IMR-90 (cell line): ENCODE measurements at regions not wholly inside any gene's neighbourhood (a gene's known extent, or its start where the extent isn't known, plus 50 kb on each side); places are given as distances from the start of the nearest gene placed in this dataset.

ENCODE experiments used
- ATAC-seq: fragments of 200-7000 bp; cut with Tn5 transposase; 2 replicates; pipeline ENCODE4 v1.9.1; 2020; ENCODE audit warnings: low read depth, mild to moderate bottlenecking, moderate library complexity
- BruUV-seq: library from RNA; stranded (reverse); fragments of 400-500 nt; replicated peaks from 2 replicates; lab custom pipeline; 2021; lab: Mats Ljungman, UMichigan
- CTCF ChIA-PET: fragments of 300-600 bp; formaldehyde crosslinking; extraction: SDS; loops from one replicate; lab custom pipeline; 2021; ENCODE audit warnings: antibody characterized with exemption; lab: Yijun Ruan, JAX
- POLR2A ChIA-PET: fragments of 300-600 bp; sonication (Branson Sonifier 250); formaldehyde crosslinking; loops from one replicate; lab custom pipeline; 2022; ENCODE audit warnings: antibody characterized with exemption; ENCODE audit not compliant: unreplicated experiment; lab: Charles Lee
- DNase-seq: peaks from one replicate; pipeline ENCODE4 v3.0.0; 2013
- H2AFZ ChIP-seq: replicated peaks from 2 replicates; pipeline ENCODE3; 2013; ENCODE audit warnings: low read length, mild to moderate bottlenecking; ENCODE audit not compliant: poor library complexity
- H2AK5ac ChIP-seq: 2 replicates; pipeline ENCODE4 v1.6.1; 2013; ENCODE audit warnings: low read depth, low read length, inconsistent platforms
- H2AK9ac ChIP-seq: replicated peaks from 2 replicates; pipeline ENCODE3; 2013; ENCODE audit warnings: mild to moderate bottlenecking, low read depth, low read length, moderate library complexity; ENCODE audit not compliant: poor library complexity
- H2BK120ac ChIP-seq: 2 replicates; pipeline ENCODE4 v1.6.1; 2013; ENCODE audit warnings: low read depth, low read length, inconsistent platforms
- H2BK15ac ChIP-seq: 3 replicates; pipeline ENCODE4 v1.6.1; 2013; ENCODE audit warnings: low read depth, low read length, inconsistent platforms
- H2BK20ac ChIP-seq: 2 replicates; pipeline ENCODE4 v1.6.1; 2013; ENCODE audit warnings: low read depth, mild to moderate bottlenecking, inconsistent platforms, low read length, moderate library complexity
- H2BK5ac ChIP-seq: 2 replicates; pipeline ENCODE4 v1.6.1; 2013; ENCODE audit warnings: mild to moderate bottlenecking, low read depth, low read length, inconsistent platforms; ENCODE audit not compliant: poor library complexity, severe bottlenecking
- H3K14ac ChIP-seq: replicated peaks from 2 replicates; pipeline ENCODE4 v1.6.1; 2013; ENCODE audit warnings: low read depth, low read length, inconsistent platforms
- H3K18ac ChIP-seq: 2 replicates; pipeline ENCODE4 v1.6.1; 2013; ENCODE audit warnings: low read depth, low read length, control low read depth
- H3K23ac ChIP-seq: 2 replicates; pipeline ENCODE4 v1.6.1; 2013; ENCODE audit warnings: low read depth, low read length, inconsistent platforms
- H3K27ac ChIP-seq: 2 replicates; pipeline ENCODE4 v1.5.1; 2013; ENCODE audit warnings: mild to moderate bottlenecking, control low read depth, low read length; ENCODE audit not compliant: insufficient read depth
- H3K27me3 ChIP-seq: 2 replicates; pipeline ENCODE4 v1.6.1; 2013; ENCODE audit warnings: low read length; ENCODE audit not compliant: control insufficient read depth, insufficient read depth
- H3K36me3 ChIP-seq: 2 replicates; pipeline ENCODE4 v1.6.1; 2013; ENCODE audit warnings: low read length, mixed read lengths; ENCODE audit not compliant: control insufficient read depth, insufficient read depth
- H3K4ac ChIP-seq: 2 replicates; pipeline ENCODE4 v1.6.1; 2013; ENCODE audit warnings: low read depth, low read length, inconsistent platforms
- H3K4me1 ChIP-seq: 2 replicates; pipeline ENCODE4 v1.6.1; 2013; ENCODE audit warnings: low read length, mixed read lengths; ENCODE audit not compliant: control insufficient read depth, insufficient read depth
- H3K4me2 ChIP-seq: 2 replicates; pipeline ENCODE4 v1.6.1; 2013; ENCODE audit warnings: low read depth, mild to moderate bottlenecking, control low read depth, low read length, moderate library complexity
- H3K4me3 ChIP-seq: 2 replicates; pipeline ENCODE4 v1.5.1; 2013; ENCODE audit warnings: low read depth, mild to moderate bottlenecking, control low read depth, low read length, moderate library complexity; ENCODE audit not compliant: insufficient read depth
- H3K56ac ChIP-seq: 2 replicates; pipeline ENCODE4 v1.6.1; 2013; ENCODE audit warnings: low read length, inconsistent platforms; ENCODE audit not compliant: insufficient read depth; ENCODE audit errors: extremely low read depth
- H3K79me1 ChIP-seq, 2 experiments: 2 replicates each; pipeline ENCODE4 v1.6.1; 2013; ENCODE audit warnings: low read length in 2 of 2, inconsistent platforms in 1 of 2, low read depth in 1 of 2
- H3K9ac ChIP-seq: 2 replicates; pipeline ENCODE4 v1.6.1; 2013; ENCODE audit warnings: low read depth, low read length, control low read depth
- H3K9me1 ChIP-seq: 2 replicates; pipeline ENCODE4 v1.6.1; 2013; ENCODE audit warnings: low read length, inconsistent platforms; ENCODE audit not compliant: insufficient read depth
- H3K9me3 ChIP-seq: 2 replicates; pipeline ENCODE4 v1.6.1; 2013; ENCODE audit warnings: low read length; ENCODE audit not compliant: control insufficient read depth, insufficient read depth
- H4K20me1 ChIP-seq: 2 replicates; pipeline ENCODE4 v1.6.1; 2013; ENCODE audit warnings: low read length, inconsistent platforms; ENCODE audit not compliant: insufficient read depth
- H4K5ac ChIP-seq: 2 replicates; pipeline ENCODE4 v1.6.1; 2013; ENCODE audit warnings: mild to moderate bottlenecking, low read depth, low read length, control low read depth
- H4K8ac ChIP-seq, 2 experiments: 2 replicates each; pipeline ENCODE4 v1.6.1; 2013; ENCODE audit warnings: low read depth in 2 of 2, low read length in 2 of 2, control low read depth in 1 of 2, inconsistent platforms in 1 of 2
- H4K91ac ChIP-seq: 2 replicates; pipeline ENCODE4 v1.6.1; 2013; ENCODE audit warnings: low read depth, low read length, inconsistent platforms; ENCODE audit not compliant: insufficient read depth
- BHLHE40 ChIP-seq: fragments of 150-350 bp; IDR thresholded peaks from 2 replicates; pipeline ENCODE4 v1.6.1; 2016; ENCODE audit warnings: mild to moderate bottlenecking, low read depth, low read length
- CEBPB ChIP-seq: IDR thresholded peaks from 2 replicates; pipeline ENCODE4 v1.6.1; 2012; ENCODE audit warnings: low read depth, low read length, improper control_type of control experiment
- CHD1 ChIP-seq: IDR thresholded peaks from 2 replicates; pipeline ENCODE4 v1.6.1; 2012; ENCODE audit warnings: low read depth, low read length, improper control_type of control experiment
- FOS ChIP-seq: fragments of 150-350 bp; IDR thresholded peaks from 2 replicates; pipeline ENCODE4 v1.6.1; 2016; ENCODE audit warnings: low read depth, low read length
- NFE2L2 ChIP-seq: fragments of 150-350 bp; IDR thresholded peaks from 2 replicates; pipeline ENCODE4 v1.6.1; 2016; ENCODE audit warnings: low read depth, mild to moderate bottlenecking, low read length
- POLR2A ChIP-seq: IDR thresholded peaks from 2 replicates; pipeline ENCODE4 v1.6.1; 2012; ENCODE audit warnings: mild to moderate bottlenecking, low read depth, low read length
- RCOR1 ChIP-seq: IDR thresholded peaks from 2 replicates; pipeline ENCODE4 v1.6.1; 2012; ENCODE audit warnings: mild to moderate bottlenecking, low read length, improper control_type of control experiment; ENCODE audit not compliant: insufficient replicate concordance
- RFX5 ChIP-seq: IDR thresholded peaks from 2 replicates; pipeline ENCODE4 v1.8.0; 2012; ENCODE audit warnings: low read depth, mild to moderate bottlenecking, low read length, moderate library complexity
- SMC3 ChIP-seq: fragments of 150-350 bp; IDR thresholded peaks from 2 replicates; pipeline ENCODE4 v1.6.1; 2016; ENCODE audit warnings: low read depth, mild to moderate bottlenecking, antibody characterized with exemption, low read length, moderate library complexity
- WGBS, 2 experiments: methylation state at CpG; one replicate each; pipeline versions ENCODE4 v1.1.5 to v1.1.7; 2013; ENCODE audit warnings: missing lambda C conversion rate in 2 of 2; ENCODE audit not compliant: insufficient read length in 1 of 2; ENCODE audit errors: extremely low coverage in 2 of 2; 5-methylcytosine and 5-hydroxymethylcytosine counted together
- dilution Hi-C: fragments of 300-500 bp; cut with HindIII; formaldehyde crosslinking; loops from one replicate; pipeline ENCODE4 v1.14.3; 2018; ENCODE audit warnings: low sequenced_read_pairs; ENCODE audit not compliant: unreplicated experiment
- in situ Hi-C: fragments of 300-500 bp; cut with MboI; formaldehyde crosslinking; loops from 3 replicates; pipeline ENCODE4 v1.14.3; 2019; ENCODE audit warnings: low sequenced_read_pairs, inconsistent platforms, mixed read lengths
- intact Hi-C: fragments of 100-400 bp; cut with micrococcal nuclease; formaldehyde crosslinking; loops from 2 replicates; pipeline ENCODE4 v1.10.0; 2022

GRCh38 chr3:36318621-36319200 is 61.6 kb upstream of the STAC start:
- Histone ChIP-seq H3K36me3 (no peaks in the 10 kb centered on the region), H4K5ac (no peak overlapping the region), H4K20me1 (no peaks in the 10 kb centered on the region), H3K4me3 (no peak overlapping the region), H2BK5ac (no peak overlapping the region), H3K9me1 (no peaks in the 10 kb centered on the region), H3K18ac (no peak overlapping the region), H2BK15ac (no peak overlapping the region), H2AFZ (no peak overlapping the region), H3K56ac (no peak overlapping the region), H3K27ac (no peak overlapping the region), H4K8ac (no peak overlapping the region), H2AK5ac (no peak overlapping the region), H3K9me3 (peaks cover 3% of the 10 kb centered on the region; the same call in 1 of the 2 replicates), H3K4ac (no peak overlapping the region), H2AK9ac (no peak overlapping the region), H2BK20ac (no peak overlapping the region), H3K9ac (no peak overlapping the region), H4K91ac (no peak overlapping the region), H3K27me3 (no peaks in the 10 kb centered on the region), H3K14ac (no peak overlapping the region), H3K79me1 (no peaks in the 10 kb centered on the region), H3K23ac (no peak overlapping the region), H3K4me2 (no peak overlapping the region), H3K4me1 (no peaks in the 10 kb centered on the region), H2BK120ac (no peak overlapping the region)
- ATAC-seq (no peak), DNase-seq (no peak)
- in situ Hi-C loops: no loop called here
- ChIA-PET CTCF (no interaction called here), POLR2A (no interaction called here)
- WGBS, 2 experiments: no CpG with 5 or more reads among the region's 3 CpGs
- dilution Hi-C loops: no loop called here
- intact Hi-C loops: no loop called here
- no TSS peak for BruUV-seq
- TF ChIP-seq NFE2L2 (no peak), POLR2A (no peak), CHD1 (no peak), CEBPB (no peak), RCOR1 (no peak), RFX5 (no peak), SMC3 (no peak), FOS (no peak), BHLHE40 (no peak)
